Keratinocyte (primary cell): ENCODE measurements at regions not wholly inside any gene's neighbourhood (a gene's known extent, or its start where the extent isn't known, plus 50 kb on each side); places are given as distances from the start of the nearest gene placed in this dataset.
"Not testable (repeated sequence)": the region's sequence is repeated elsewhere in the genome, so short reads cannot be mapped to it uniquely, and the experiment has no call there.

ENCODE experiments used
- DNase-seq: peaks from one replicate; pipeline ENCODE4 v3.0.0-alpha.2; 2011; ENCODE audit warnings: low read depth, missing footprints, low spot score
- FAIRE-seq: peaks from 2 replicates; lab custom pipeline; 2011; peaks lifted over from hg19 to GRCh38; lab: Jason Lieb, UNC
- H2AFZ ChIP-seq: 2 replicates; pipeline ENCODE4 v1.6.0; 2012; ENCODE audit warnings: low read length, control low read depth, inconsistent platforms; ENCODE audit not compliant: control insufficient read depth
- H3K27ac ChIP-seq: 2 replicates; pipeline ENCODE4 v1.5.1; 2011; ENCODE audit warnings: low read length; ENCODE audit not compliant: control insufficient read depth, insufficient read depth
- H3K27me3 ChIP-seq: 3 replicates; pipeline ENCODE4 v1.6.0; 2011; ENCODE audit warnings: low read length; ENCODE audit not compliant: control insufficient read depth, insufficient read depth; ENCODE audit errors: extremely low read depth
- H3K36me3 ChIP-seq, 2 experiments: 2 replicates in 1 of 2; 3 replicates in 1 of 2; pipeline ENCODE4 v1.5.1; 2011; ENCODE audit warnings: low read length in 2 of 2, mild to moderate bottlenecking in 1 of 2; ENCODE audit not compliant: control insufficient read depth in 2 of 2, insufficient read depth in 2 of 2; ENCODE audit errors: extremely low read depth in 1 of 2
- H3K4me1 ChIP-seq: 3 replicates; pipeline ENCODE4 v1.5.1; 2011; ENCODE audit warnings: low read length; ENCODE audit not compliant: control insufficient read depth, insufficient read depth; ENCODE audit errors: extremely low read depth
- H3K4me2 ChIP-seq: 3 replicates; pipeline ENCODE4 v1.6.0; 2011; ENCODE audit warnings: low read depth, low read length; ENCODE audit not compliant: control insufficient read depth, insufficient read depth; ENCODE audit errors: extremely low read depth
- H3K4me3 ChIP-seq, 3 experiments: fragments of 200-600 bp in 1 of 3; sonication (generic) in 1 of 3; 2 replicates in 2 of 3; 3 replicates in 1 of 3; pipeline ENCODE4 v1.5.1; 2011 to 2016; ENCODE audit warnings: low read length in 3 of 3, mild to moderate bottlenecking in 3 of 3, control low read depth in 2 of 3, inconsistent platforms in 1 of 3, low read depth in 1 of 3, mixed read lengths in 1 of 3, mixed run types in 1 of 3, moderate library complexity in 1 of 3; ENCODE audit not compliant: control insufficient read depth in 2 of 3, insufficient read depth in 2 of 3; ENCODE audit errors: extremely low read depth in 1 of 3
- H3K79me2 ChIP-seq: 2 replicates; pipeline ENCODE4 v1.6.0; 2012; ENCODE audit warnings: low read length; ENCODE audit not compliant: control insufficient read depth, insufficient read depth
- H3K9ac ChIP-seq: 3 replicates; pipeline ENCODE4 v1.6.0; 2011; ENCODE audit warnings: low read length; ENCODE audit not compliant: control insufficient read depth, insufficient read depth; ENCODE audit errors: extremely low read depth
- H3K9me1 ChIP-seq: 3 replicates; pipeline ENCODE4 v1.6.0; 2011; ENCODE audit warnings: low read length; ENCODE audit not compliant: control insufficient read depth, insufficient read depth; ENCODE audit errors: extremely low read depth
- H3K9me3 ChIP-seq: 2 replicates; pipeline ENCODE4 v1.5.1; 2012; ENCODE audit warnings: low read depth, low read length; ENCODE audit not compliant: control insufficient read depth
- H4K20me1 ChIP-seq: 3 replicates; pipeline ENCODE4 v1.6.0; 2011; ENCODE audit warnings: low read length; ENCODE audit not compliant: control insufficient read depth, insufficient read depth; ENCODE audit errors: extremely low read depth
- CTCF ChIP-seq, 3 experiments: IDR thresholded peaks in 1 of 3; conservative IDR thresholded peaks in 1 of 3; optimal IDR thresholded peaks in 1 of 3; 2 replicates in 2 of 3; 3 replicates in 1 of 3; pipeline versions ENCODE3 to v1.5.1; 2011; ENCODE audit warnings: low read length in 3 of 3, mild to moderate bottlenecking in 3 of 3, moderate library complexity in 2 of 3, control low read depth in 1 of 3, inconsistent platforms in 1 of 3; ENCODE audit not compliant: insufficient read depth in 2 of 3; ENCODE audit errors: extremely low read depth in 1 of 3
- EZH2 ChIP-seq: IDR thresholded peaks from one replicate; pipeline ENCODE4 v1.6.1; 2012; ENCODE audit warnings: inconsistent platforms, mild to moderate bottlenecking, low read length, moderate library complexity
- dilution Hi-C: fragments of 300-500 bp; cut with MboI; formaldehyde crosslinking; loops from one replicate; pipeline ENCODE4 v1.7.0; 2020; ENCODE audit warnings: low sequenced_read_pairs; ENCODE audit not compliant: extremely low pct_ligation_motif_present

- TF ChIP-seq CTCF (optimal IDR thresholded peaks at IDR 0.05 in 1 of 3, IDR thresholded peaks at IDR 0.05 in 1 of 3, conservative IDR thresholded peaks at IDR 0.05 in 1 of 3; ENCODE audit: extremely low read depth in 1 of 3, insufficient read depth in 2 of 3, low read length in 3 of 3), result no peak
- TF ChIP-seq EZH2, result no peak
- no peaks in the 10 kb centered on the region for H3K36me3 ChIP-seq
- FAIRE-seq (no peak), DNase-seq (no peak)
- dilution Hi-C loops, result no loop called here
- H2AFZ ChIP-seq, result no peak overlapping the region
- no peaks in the 10 kb centered on the region for H3K9me3 ChIP-seq
- H3K27me3 ChIP-seq, result no peaks in the 10 kb centered on the region
- no peaks in the 10 kb centered on the region for H4K20me1 ChIP-seq
- no peak overlapping the region for H3K4me2 ChIP-seq
- no peak overlapping the region for H3K4me3 ChIP-seq
- H3K4me1 ChIP-seq, result peaks cover 2% of the 10 kb centered on the region
- H3K27ac ChIP-seq, result no peak overlapping the region
- no peaks in the 10 kb centered on the region for H3K79me2 ChIP-seq
- H3K9ac ChIP-seq, result no peak overlapping the region
- no peaks in the 10 kb centered on the region for H3K9me1 ChIP-seq
Observed at GRCh38 chr7:13628239-13629001, 361.0 kb downstream of the ETV1 start.

GRCh38 chr7:13631207-13632049 is 358.0 kb downstream of the ETV1 start:
- H3K9me1 ChIP-seq, H4K20me1 ChIP-seq, H3K27ac ChIP-seq, H3K4me3 ChIP-seq, H2AFZ ChIP-seq, H3K9me3 ChIP-seq, DNase-seq, H3K4me1 ChIP-seq, dilution Hi-C loops, H3K79me2 ChIP-seq, H3K36me3 ChIP-seq, H3K9ac ChIP-seq, H3K27me3 ChIP-seq, H3K4me2 ChIP-seq, FAIRE-seq: not testable (repeated sequence)
